ENCODE measurements at regions not wholly inside any gene's neighbourhood (a gene's known extent, or its start where the extent isn't known, plus 50 kb on each side); places are given as distances from the start of the nearest gene placed in this dataset.

- TF ChIP-seq, protein P1, sequence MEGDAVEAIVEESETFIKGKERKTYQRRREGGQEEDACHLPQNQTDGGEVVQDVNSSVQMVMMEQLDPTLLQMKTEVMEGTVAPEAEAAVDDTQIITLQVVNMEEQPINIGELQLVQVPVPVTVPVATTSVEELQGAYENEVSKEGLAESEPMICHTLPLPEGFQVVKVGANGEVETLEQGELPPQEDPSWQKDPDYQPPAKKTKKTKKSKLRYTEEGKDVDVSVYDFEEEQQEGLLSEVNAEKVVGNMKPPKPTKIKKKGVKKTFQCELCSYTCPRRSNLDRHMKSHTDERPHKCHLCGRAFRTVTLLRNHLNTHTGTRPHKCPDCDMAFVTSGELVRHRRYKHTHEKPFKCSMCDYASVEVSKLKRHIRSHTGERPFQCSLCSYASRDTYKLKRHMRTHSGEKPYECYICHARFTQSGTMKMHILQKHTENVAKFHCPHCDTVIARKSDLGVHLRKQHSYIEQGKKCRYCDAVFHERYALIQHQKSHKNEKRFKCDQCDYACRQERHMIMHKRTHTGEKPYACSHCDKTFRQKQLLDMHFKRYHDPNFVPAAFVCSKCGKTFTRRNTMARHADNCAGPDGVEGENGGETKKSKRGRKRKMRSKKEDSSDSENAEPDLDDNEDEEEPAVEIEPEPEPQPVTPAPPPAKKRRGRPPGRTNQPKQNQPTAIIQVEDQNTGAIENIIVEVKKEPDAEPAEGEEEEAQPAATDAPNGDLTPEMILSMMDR (IDR thresholded peaks at IDR 0.05): no peak
- TF ChIP-seq, protein P2, sequence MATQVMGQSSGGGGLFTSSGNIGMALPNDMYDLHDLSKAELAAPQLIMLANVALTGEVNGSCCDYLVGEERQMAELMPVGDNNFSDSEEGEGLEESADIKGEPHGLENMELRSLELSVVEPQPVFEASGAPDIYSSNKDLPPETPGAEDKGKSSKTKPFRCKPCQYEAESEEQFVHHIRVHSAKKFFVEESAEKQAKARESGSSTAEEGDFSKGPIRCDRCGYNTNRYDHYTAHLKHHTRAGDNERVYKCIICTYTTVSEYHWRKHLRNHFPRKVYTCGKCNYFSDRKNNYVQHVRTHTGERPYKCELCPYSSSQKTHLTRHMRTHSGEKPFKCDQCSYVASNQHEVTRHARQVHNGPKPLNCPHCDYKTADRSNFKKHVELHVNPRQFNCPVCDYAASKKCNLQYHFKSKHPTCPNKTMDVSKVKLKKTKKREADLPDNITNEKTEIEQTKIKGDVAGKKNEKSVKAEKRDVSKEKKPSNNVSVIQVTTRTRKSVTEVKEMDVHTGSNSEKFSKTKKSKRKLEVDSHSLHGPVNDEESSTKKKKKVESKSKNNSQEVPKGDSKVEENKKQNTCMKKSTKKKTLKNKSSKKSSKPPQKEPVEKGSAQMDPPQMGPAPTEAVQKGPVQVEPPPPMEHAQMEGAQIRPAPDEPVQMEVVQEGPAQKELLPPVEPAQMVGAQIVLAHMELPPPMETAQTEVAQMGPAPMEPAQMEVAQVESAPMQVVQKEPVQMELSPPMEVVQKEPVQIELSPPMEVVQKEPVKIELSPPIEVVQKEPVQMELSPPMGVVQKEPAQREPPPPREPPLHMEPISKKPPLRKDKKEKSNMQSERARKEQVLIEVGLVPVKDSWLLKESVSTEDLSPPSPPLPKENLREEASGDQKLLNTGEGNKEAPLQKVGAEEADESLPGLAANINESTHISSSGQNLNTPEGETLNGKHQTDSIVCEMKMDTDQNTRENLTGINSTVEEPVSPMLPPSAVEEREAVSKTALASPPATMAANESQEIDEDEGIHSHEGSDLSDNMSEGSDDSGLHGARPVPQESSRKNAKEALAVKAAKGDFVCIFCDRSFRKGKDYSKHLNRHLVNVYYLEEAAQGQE (IDR thresholded peaks at IDR 0.05; ENCODE audit: insufficient read depth in 1 of 2, low read depth in 2 of 2, low read length in 1 of 2): no peak
- TF ChIP-seq SIN3A (IDR thresholded peaks at IDR 0.05; ENCODE audit: borderline replicate concordance, insufficient read depth, low read depth, low read length): no peak
- no peak for TF ChIP-seq POLR2AphosphoS5 (IDR thresholded peaks at IDR 0.05; ENCODE audit: low read depth, low read length)
- TF ChIP-seq TCF7L2 (IDR thresholded peaks at IDR 0.05; ENCODE audit: low read depth, low read length): no peak
Measured at GRCh38 chr5:7272408-7272965, 123.5 kb upstream of the ADCY2 start.

Data from Panc1 (cell line).